Inflammatory macrophage treated with lipopolysaccharide for 1 hour (primary cell): ENCODE measurements at regions not wholly inside any gene's neighbourhood (a gene's known extent, or its start where the extent isn't known, plus 50 kb on each side); places are given as distances from the start of the nearest gene placed in this dataset.

ENCODE experiments used
- DNase-seq, 2 donors: peaks; one replicate each; pipeline ENCODE4 v3.0.0-alpha.2; 2020 to 2022

- no peak for DNase-seq
These were observed 92.3 kb upstream of the LRIG1 start for GRCh38 chr3:66592927-66593625.

GRCh38 chr3:66593978-66594377 lies 93.2 kb upstream of the LRIG1 start:
- DNase-seq = peak; percentile 12 to 68

- DNase-seq = no peak
These were observed 96.6 kb upstream of the LRIG1 start for GRCh38 chr3:66597308-66597863.

GRCh38 chr3:66598168-66598567 lies 97.3 kb upstream of the LRIG1 start:
- DNase-seq = no peak

GRCh38 chr3:66602237-66602636 lies 101.4 kb upstream of the LRIG1 start:
- DNase-seq = no peak

GRCh38 chr3:66602691-66603090 lies 101.9 kb upstream of the LRIG1 start:
- no peak for DNase-seq

- DNase-seq = no peak
These were observed 102.4 kb upstream of the LRIG1 start for GRCh38 chr3:66603151-66603611.

- peak; percentile 53 to 60 for DNase-seq
These were observed 103.7 kb upstream of the LRIG1 start for GRCh38 chr3:66604481-66604880.

- DNase-seq = no peak
These were observed 105.3 kb upstream of the LRIG1 start for GRCh38 chr3:66606126-66606525.

GRCh38 chr3:66606868-66607267 lies 106.0 kb upstream of the LRIG1 start:
- no peak for DNase-seq

- DNase-seq = no peak
These were observed 109.1 kb upstream of the LRIG1 start for GRCh38 chr3:66609660-66610561.

GRCh38 chr3:66610562-66610909 lies 109.7 kb upstream of the LRIG1 start:
- no peak for DNase-seq

- DNase-seq = no peak
These were observed 115.0 kb upstream of the LRIG1 start for GRCh38 chr3:66615643-66616301.

GRCh38 chr3:66617351-66617750 lies 116.5 kb upstream of the LRIG1 start:
- no peak for DNase-seq

- no peak for DNase-seq
These were observed 117.2 kb upstream of the LRIG1 start for GRCh38 chr3:66618066-66618465.

GRCh38 chr3:66620296-66620695 lies 119.5 kb upstream of the LRIG1 start:
- no peak for DNase-seq

GRCh38 chr3:66622756-66623457 lies 122.1 kb upstream of the LRIG1 start:
- no peak for DNase-seq

- no peak for DNase-seq
These were observed 124.8 kb upstream of the LRIG1 start for GRCh38 chr3:66625505-66626216.

GRCh38 chr3:66629150-66629981 lies 128.5 kb upstream of the LRIG1 start:
- peak in 1 of 2 donors; percentile 5 for DNase-seq

GRCh38 chr3:66629982-66630368 lies 129.2 kb upstream of the LRIG1 start:
- no peak for DNase-seq
